22Rv1 (cell line): ENCODE measurements at regions not wholly inside any gene's neighbourhood (a gene's known extent, or its start where the extent isn't known, plus 50 kb on each side); places are given as distances from the start of the nearest gene placed in this dataset.
"Not testable (repeated sequence)": the region's sequence is repeated elsewhere in the genome, so short reads cannot be mapped to it uniquely, and the experiment has no call there.

Experiments used
- H3K27ac ChIP-seq: fragments of 450-650 bp; 2 replicates; pipeline ENCODE4 v1.5.1; 2017
- CTCF ChIP-seq: fragments of 450-650 bp; IDR thresholded peaks from 2 replicates; pipeline ENCODE4 v1.5.1; 2017; ENCODE audit warnings: mild to moderate bottlenecking
- ZFX ChIP-seq: fragments of 450-650 bp; IDR thresholded peaks from 2 replicates; pipeline ENCODE4 v1.6.1; 2017; ENCODE audit warnings: antibody characterized with exemption, borderline replicate concordance

DNA sequence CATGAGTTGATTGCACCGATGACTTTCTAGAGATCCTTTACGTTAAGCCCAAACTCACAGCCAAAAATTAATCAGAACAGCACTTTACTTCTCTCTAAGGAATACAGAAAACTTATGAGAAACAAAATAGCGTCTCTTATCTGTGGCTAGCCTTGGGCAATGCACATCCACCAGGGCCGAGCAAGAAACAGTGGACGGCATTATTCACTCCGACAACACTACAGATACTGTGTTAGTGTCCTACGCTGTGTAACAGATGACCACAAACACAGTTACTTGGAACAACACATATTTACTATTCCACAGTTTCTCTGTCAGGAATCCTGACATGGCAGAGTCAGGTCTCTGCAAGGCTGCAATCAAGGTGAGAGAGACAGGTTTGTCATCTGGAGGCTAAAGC, 598.3 kb upstream of the ADARB2 start:
- no peak for TF ChIP-seq ZFX
- TF ChIP-seq CTCF: no peak

GRCh38 chr10:2334575-2334974, 597.2 kb upstream of the ADARB2 start:
- TF ChIP-seq ZFX (no peak), CTCF (no peak)
- no peak overlapping the region for H3K27ac ChIP-seq

More for the DNA sequence above, 598.3 kb upstream of the ADARB2 start:
- no peak overlapping the region for H3K27ac ChIP-seq

- H3K27ac ChIP-seq: no peak overlapping the region
- TF ChIP-seq ZFX: no peak
- no peak for TF ChIP-seq CTCF
Observed at GRCh38 chr10:2329082-2329481, 591.8 kb upstream of the ADARB2 start.

GRCh38 chr10:2326411-2326810, 589.1 kb upstream of the ADARB2 start:
- TF ChIP-seq CTCF: no peak
- TF ChIP-seq ZFX: no peak
- no peak overlapping the region for H3K27ac ChIP-seq

- H3K27ac ChIP-seq: not testable (repeated sequence)
Observed at GRCh38 chr10:2315045-2315485, 577.7 kb upstream of the ADARB2 start.

GRCh38 chr10:2306081-2306480, 568.8 kb upstream of the ADARB2 start:
- no peak overlapping the region for H3K27ac ChIP-seq
- TF ChIP-seq ZFX (no peak), CTCF (no peak)

- no peak overlapping the region for H3K27ac ChIP-seq
- TF ChIP-seq ZFX: no peak
- no peak for TF ChIP-seq CTCF
Observed at GRCh38 chr10:2303169-2303568, 565.8 kb upstream of the ADARB2 start.

- no peak for TF ChIP-seq ZFX
- H3K27ac ChIP-seq: no peak overlapping the region
Observed at GRCh38 chr10:2301227-2301626, 563.9 kb upstream of the ADARB2 start.

- TF ChIP-seq CTCF (no peak), ZFX (no peak)
- no peak overlapping the region for H3K27ac ChIP-seq
Observed at GRCh38 chr10:2300231-2300630, 562.9 kb upstream of the ADARB2 start.
